ENCODE measurements at regions not wholly inside any gene's neighbourhood (a gene's known extent, or its start where the extent isn't known, plus 50 kb on each side); places are given as distances from the start of the nearest gene placed in this dataset.
"Not testable (repeated sequence)": the region's sequence is repeated elsewhere in the genome, so short reads cannot be mapped to it uniquely, and the experiment has no call there.

DNA sequence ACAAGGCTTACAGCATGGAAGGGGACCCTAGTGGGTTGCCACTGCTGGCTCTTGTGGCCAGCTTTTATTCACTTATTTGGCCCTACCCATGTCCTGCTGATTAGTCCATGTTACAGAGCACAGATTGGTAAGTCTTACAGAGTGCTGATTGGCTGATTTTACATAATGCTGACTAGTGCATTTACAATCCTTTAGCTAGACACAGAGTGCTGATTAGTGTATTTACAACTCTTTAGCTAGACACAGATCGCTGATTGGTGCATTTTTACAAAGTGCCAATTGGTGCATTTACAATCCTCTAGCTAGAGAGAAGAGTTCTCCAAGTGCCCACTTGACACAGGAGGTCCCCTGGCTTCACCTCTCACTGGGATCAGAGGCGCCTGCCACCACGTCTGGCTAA lies 485.0 kb upstream of the TSPY4 start:
- no peak for DNase-seq (ENCODE audit: low spot score)

DNA sequence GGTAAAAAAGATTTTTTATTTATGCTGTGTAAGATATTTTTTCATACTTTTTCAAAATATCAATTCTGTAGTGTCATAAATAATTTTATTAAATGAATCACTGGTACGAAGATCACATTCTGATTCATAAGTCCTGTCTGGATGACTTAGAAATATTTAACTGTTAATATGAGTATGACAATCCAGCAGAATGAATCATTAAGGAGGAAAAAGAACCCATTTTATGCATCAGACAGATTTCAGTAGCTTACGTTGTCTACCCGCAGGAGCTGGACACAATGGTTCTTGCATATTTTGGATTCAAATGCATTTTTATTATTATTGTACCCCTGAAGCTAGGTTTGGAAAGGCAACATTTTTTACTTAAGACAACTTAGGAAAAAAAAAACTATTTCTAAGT lies 448.9 kb upstream of the TSPY4 start:
- no peak for DNase-seq (ENCODE audit: low spot score)

DNA sequence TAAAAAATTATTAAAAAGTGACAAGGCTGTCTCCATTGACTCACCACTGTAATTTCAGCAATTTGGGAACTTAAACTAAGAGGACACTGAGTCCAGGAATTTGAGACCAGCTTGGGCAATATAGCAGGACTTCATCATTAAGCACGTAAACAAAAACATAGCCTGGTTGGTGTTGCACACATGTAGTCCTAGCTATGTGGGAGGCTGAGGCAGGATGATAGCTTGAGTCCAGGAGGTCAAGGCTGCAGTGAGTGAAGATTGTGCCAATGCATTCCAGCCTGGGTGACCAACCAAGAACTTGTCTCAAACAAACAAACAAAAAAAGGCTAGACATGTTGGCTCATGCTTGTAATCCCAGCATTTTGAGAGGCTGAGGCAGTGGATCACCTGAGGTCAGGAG lies 439.4 kb upstream of the TSPY4 start:
- no peak for DNase-seq (ENCODE audit: low spot score)

DNA sequence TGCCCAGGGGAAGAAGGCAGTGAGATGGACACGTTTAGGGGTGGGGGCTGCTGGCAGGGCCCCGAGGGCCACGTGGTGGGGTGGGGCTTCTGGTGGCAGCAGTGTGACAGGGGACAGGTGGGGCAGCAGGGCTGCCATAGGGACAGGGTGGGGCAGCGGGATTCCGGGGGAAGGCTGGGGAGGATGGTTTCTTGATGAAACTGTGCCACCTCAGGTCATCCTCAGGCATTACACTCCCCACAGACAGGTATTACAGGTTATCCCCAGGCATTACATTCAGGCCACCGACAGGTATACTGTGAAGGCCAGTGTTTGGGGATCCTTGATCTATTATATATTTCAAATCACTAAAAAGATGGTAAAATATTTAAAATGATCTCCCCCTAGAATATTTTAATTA lies 432.1 kb upstream of the TSPY4 start:
- DNase-seq (ENCODE audit: low spot score) = no peak

DNA sequence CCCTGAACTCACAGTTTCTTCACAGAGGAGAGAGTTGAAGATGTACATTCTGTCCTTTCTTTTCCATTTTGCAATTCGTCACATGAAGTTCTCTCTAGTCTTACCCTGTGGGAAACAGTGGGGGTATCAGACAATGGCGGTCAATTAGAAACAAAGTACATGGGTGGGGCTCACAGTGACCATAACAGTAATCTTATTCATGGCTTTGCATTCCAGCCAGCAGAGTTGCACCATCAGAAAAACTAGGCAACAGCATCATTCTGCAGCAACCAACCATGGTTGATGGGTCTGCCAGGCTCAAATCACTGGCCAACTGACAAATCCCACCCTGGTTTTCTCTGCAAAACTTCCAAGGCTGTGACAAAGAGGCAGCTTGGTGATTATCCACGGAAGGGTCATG lies 414.7 kb upstream of the TSPY4 start:
- DNase-seq (ENCODE audit: low spot score) = not testable (repeated sequence)
